Spleen (tissue), 11 donors: ENCODE measurements at regions not wholly inside any gene's neighbourhood (a gene's known extent, or its start where the extent isn't known, plus 50 kb on each side); places are given as distances from the start of the nearest gene placed in this dataset.

Experiments used
- DNase-seq: peaks from one replicate; pipeline ENCODE4 v3.0.0-alpha.2; 2020
- H3K27ac ChIP-seq, 8 donors: fragments of 200-600 bp; sonication (generic) in 7 of 8; 1 replicate in 4 of 8; 2 replicates in 4 of 8; pipeline versions ENCODE4 v1.5.0 to v1.8.0; 2016 to 2021; ENCODE audit warnings: inconsistent platforms in 4 of 8, mild to moderate bottlenecking in 4 of 8, moderate library complexity in 1 of 8
- H3K27me3 ChIP-seq, 7 donors: fragments of 200-600 bp; sonication (generic) in 6 of 7; replicated peaks in 1 of 7; 1 replicate in 4 of 7; 2 replicates in 3 of 7; pipeline versions ENCODE4 v1.5.0 to v1.8.0; 2016 to 2021; ENCODE audit warnings: inconsistent platforms in 3 of 7, mild to moderate bottlenecking in 1 of 7
- H3K36me3 ChIP-seq, 6 donors: fragments of 200-600 bp; sonication (generic) in 5 of 6; 1 replicate in 4 of 6; 2 replicates in 2 of 6; pipeline versions ENCODE4 v1.5.0 to v1.8.0; 2016 to 2021; ENCODE audit warnings: inconsistent platforms in 2 of 6
- H3K4me1 ChIP-seq, 6 donors: fragments of 200-600 bp; sonication (generic) in 5 of 6; 1 replicate in 3 of 6; 2 replicates in 3 of 6; pipeline versions ENCODE4 v1.5.0 to v1.8.0; 2016 to 2021; ENCODE audit warnings: inconsistent platforms in 3 of 6
- H3K4me3 ChIP-seq, 8 donors: fragments of 200-600 bp; sonication (generic) in 7 of 8; 1 replicate in 4 of 8; 2 replicates in 4 of 8; pipeline versions ENCODE4 v1.5.0 to v1.8.0; 2016 to 2021; ENCODE audit warnings: inconsistent platforms in 4 of 8, mild to moderate bottlenecking in 4 of 8, moderate library complexity in 2 of 8
- H3K9me3 ChIP-seq, 8 donors: fragments of 200-600 bp; sonication (generic) in 7 of 8; 1 replicate in 4 of 8; 2 replicates in 4 of 8; pipeline versions ENCODE4 v1.5.0 to v1.8.0; 2016 to 2021; ENCODE audit warnings: inconsistent platforms in 4 of 8
- CTCF ChIP-seq, 11 experiments: fragments of 200-600 bp in 7 of 11; fragments of 450-650 bp in 4 of 11; sonication (generic) in 4 of 11; IDR thresholded peaks in 8 of 11; conservative IDR thresholded peaks in 3 of 11; 1 replicate in 7 of 11; 2 replicates in 4 of 11; pipeline versions ENCODE4 v1.4.0 to v1.8.0; 2016 to 2021; ENCODE audit warnings: antibody characterized with exemption in 11 of 11, inconsistent platforms in 4 of 11, mild to moderate bottlenecking in 1 of 11
- POLR2A ChIP-seq, 3 donors: fragments of 450-650 bp; IDR thresholded peaks; one replicate each; pipeline ENCODE4 v1.5.1; 2017; ENCODE audit warnings: antibody characterized with exemption in 3 of 3, mild to moderate bottlenecking in 1 of 3
- POLR2AphosphoS5 ChIP-seq, 3 donors: sonication (generic); formaldehyde crosslinking; IDR thresholded peaks; one replicate each; pipeline ENCODE4 v1.5.1; 2017; ENCODE audit warnings: antibody characterized with exemption in 3 of 3
- WGBS, 5 donors: extraction: QIAGEN DNeasy Blood & Tissue Kit in 3 of 5; methylation state at CpG; one replicate each; pipeline versions ENCODE4 v1.1.5 to v1.1.7; 2013 to 2018; 5-methylcytosine and 5-hydroxymethylcytosine counted together
- intact Hi-C: fragments of 100-400 bp; cut with DNase I; formaldehyde crosslinking; loops from one replicate; pipeline ENCODE4 v1.15.0; 2023; ENCODE audit warnings: low total_unique reads
- donor health status: healthy with polysubstance abuse.
- donor health status: DM: no; HTN: no; CAD: no; lungs with moderate emphysema.
- donor health status: DM: no; HTN: no; CAD: no.
- donor health status: Bipolar disorder and iron deficiency.
- donor health status: healthy.
- donor health status: DM: no; HTN: no; CAD: no.
- donor health status: DM: yes; HTN: yes; CAD: no.

GRCh38 chrX:42127563-42127962 is 204.2 kb upstream of the CASK start:
- Histone ChIP-seq H3K4me3 (no peak overlapping the region), H3K27ac (no peak overlapping the region), H3K27me3 (no peaks in the 10 kb centered on the region), H3K9me3 (no peaks in the 10 kb centered on the region), H3K4me1 (peaks cover 0 to 21% (median 8%) of the 10 kb centered on the region in 6 donors), H3K36me3 (no peaks in the 10 kb centered on the region)
- DNase-seq, result no peak
- 36 to 77% (median 57%) methylated on average over 1 of the region's 1 CpG for WGBS, 5 donors
- TF ChIP-seq POLR2A (IDR thresholded peaks at IDR 0.05), result no peak
- no peak for TF ChIP-seq CTCF (IDR thresholded peaks at IDR 0.05 in 8 of 11, conservative IDR thresholded peaks at IDR 0.05 in 3 of 11)
- no peak for TF ChIP-seq POLR2AphosphoS5 (IDR thresholded peaks at IDR 0.05)
- intact Hi-C loops, result no loop called here

GRCh38 chrX:42123369-42123768 is 200.0 kb upstream of the CASK start:
- no peak overlapping the region for H3K27ac ChIP-seq
- DNase-seq, result no peak
- no peaks in the 10 kb centered on the region for H3K9me3 ChIP-seq
- H3K36me3 ChIP-seq, result no peaks in the 10 kb centered on the region
- TF ChIP-seq POLR2A (IDR thresholded peaks at IDR 0.05), result no peak
- TF ChIP-seq POLR2AphosphoS5 (IDR thresholded peaks at IDR 0.05), result no peak
- no peak for TF ChIP-seq CTCF (IDR thresholded peaks at IDR 0.05 in 8 of 11, conservative IDR thresholded peaks at IDR 0.05 in 3 of 11)
- H3K27me3 ChIP-seq, result no peaks in the 10 kb centered on the region
- WGBS, 5 donors, result 70 to 93% (median 78%) methylated on average over 4 of the region's 4 CpGs
- peaks cover 0 to 10% (median 2%) of the 10 kb centered on the region in 6 donors for H3K4me1 ChIP-seq
- H3K4me3 ChIP-seq, result no peak overlapping the region
- intact Hi-C loops, result no loop called here

- Histone ChIP-seq H3K27me3 (no peaks in the 10 kb centered on the region), H3K4me1 (no peaks in the 10 kb centered on the region), H3K9me3 (no peaks in the 10 kb centered on the region), H3K36me3 (no peaks in the 10 kb centered on the region), H3K27ac (no peak overlapping the region), H3K4me3 (no peak overlapping the region)
- intact Hi-C loops, result no loop called here
- WGBS, 5 donors, result 85 to 94% (median 92%) methylated on average over 1 of the region's 1 CpG
- TF ChIP-seq POLR2AphosphoS5 (IDR thresholded peaks at IDR 0.05), result no peak
- no peak for TF ChIP-seq CTCF (IDR thresholded peaks at IDR 0.05 in 8 of 11, conservative IDR thresholded peaks at IDR 0.05 in 3 of 11)
- TF ChIP-seq POLR2A (IDR thresholded peaks at IDR 0.05), result no peak
- no peak for DNase-seq
These were observed 195.7 kb upstream of the CASK start for GRCh38 chrX:42119076-42119475.

GRCh38 chrX:42117318-42117717 is 194.0 kb upstream of the CASK start:
- Histone ChIP-seq H3K27ac (no peak overlapping the region), H3K27me3 (no peaks in the 10 kb centered on the region), H3K4me1 (no peaks in the 10 kb centered on the region), H3K9me3 (no peaks in the 10 kb centered on the region), H3K36me3 (no peaks in the 10 kb centered on the region), H3K4me3 (no peak overlapping the region)
- WGBS, 5 donors, result 53 to 69% (median 55%) methylated on average over 2 of the region's 2 CpGs
- intact Hi-C loops, result no loop called here
- TF ChIP-seq POLR2A (IDR thresholded peaks at IDR 0.05) (no peak), POLR2AphosphoS5 (IDR thresholded peaks at IDR 0.05) (no peak), CTCF (IDR thresholded peaks at IDR 0.05 in 8 of 11, conservative IDR thresholded peaks at IDR 0.05 in 3 of 11) (no peak)
- no peak for DNase-seq
